GM18498 (cell line): ENCODE measurements at regions not wholly inside any gene's neighbourhood (a gene's known extent, or its start where the extent isn't known, plus 50 kb on each side); places are given as distances from the start of the nearest gene placed in this dataset.
"Not testable (repeated sequence)": the region's sequence is repeated elsewhere in the genome, so short reads cannot be mapped to it uniquely, and the experiment has no call there.

ENCODE experiments used
- ATAC-seq: cut with Tn5 transposase; IDR thresholded peaks from one replicate; pipeline ENCODE4 v1.9.1; 2021; ENCODE audit warnings: mild to moderate bottlenecking, moderate library complexity; ENCODE audit not compliant: unreplicated experiment

DNA sequence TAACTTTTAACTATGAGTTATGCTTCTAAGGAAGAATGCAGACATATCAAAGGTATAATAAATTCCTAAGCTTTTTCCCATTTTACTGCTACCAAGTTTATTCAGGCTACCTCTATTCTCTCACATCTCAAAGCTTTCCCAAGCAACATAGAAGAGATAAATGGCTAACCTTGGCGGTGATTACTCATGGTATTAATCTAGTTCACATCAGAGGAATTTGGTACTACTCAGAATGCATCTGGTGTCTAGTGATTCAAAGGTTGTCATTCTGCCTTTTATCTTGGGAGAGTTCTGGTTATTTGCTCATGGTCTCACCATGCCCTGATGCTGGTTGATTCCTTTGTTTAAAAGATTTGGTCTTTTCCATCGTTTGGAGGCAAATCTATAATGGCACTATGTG is 182.7 kb downstream of the TAF11L14 start:
- ATAC-seq, result no peak

DNA sequence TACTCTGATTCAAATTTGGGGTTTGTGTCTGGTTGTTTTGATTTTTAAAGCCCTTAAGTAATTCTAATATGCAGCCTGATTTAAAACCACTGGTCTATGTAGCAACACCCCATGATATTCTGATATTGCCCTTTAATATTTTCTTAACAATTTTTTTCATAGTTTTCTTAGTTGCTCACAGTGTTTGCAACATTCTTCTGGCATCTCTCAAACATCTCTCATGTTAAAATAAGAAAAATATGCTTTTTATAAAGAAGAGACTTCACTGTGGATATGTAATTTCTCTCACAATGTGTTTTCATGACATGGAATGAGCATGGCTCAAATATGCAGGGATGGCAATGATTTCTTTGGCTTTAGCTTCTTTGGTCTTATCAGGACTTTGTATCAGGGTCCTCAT is 183.7 kb downstream of the TAF11L14 start:
- ATAC-seq, result no peak

DNA sequence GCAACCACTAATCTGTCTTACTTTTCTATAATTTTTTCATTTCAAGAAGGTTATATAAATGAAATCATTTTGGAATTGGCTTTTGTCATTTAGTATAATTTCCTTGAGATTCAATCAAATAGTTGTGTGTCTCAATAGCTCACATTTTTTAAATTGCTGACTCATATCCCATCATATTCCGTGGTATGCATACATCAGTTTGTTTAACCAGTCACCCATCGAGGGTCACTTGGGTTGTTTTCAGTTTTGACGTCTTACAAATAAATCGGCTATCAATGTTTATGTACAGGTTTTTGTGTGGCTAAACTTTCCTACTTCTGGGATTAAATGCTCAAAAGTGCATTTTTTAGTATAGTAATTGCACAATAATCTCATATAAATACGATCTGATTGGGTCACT is 185.5 kb downstream of the TAF11L14 start:
- no peak for ATAC-seq

DNA sequence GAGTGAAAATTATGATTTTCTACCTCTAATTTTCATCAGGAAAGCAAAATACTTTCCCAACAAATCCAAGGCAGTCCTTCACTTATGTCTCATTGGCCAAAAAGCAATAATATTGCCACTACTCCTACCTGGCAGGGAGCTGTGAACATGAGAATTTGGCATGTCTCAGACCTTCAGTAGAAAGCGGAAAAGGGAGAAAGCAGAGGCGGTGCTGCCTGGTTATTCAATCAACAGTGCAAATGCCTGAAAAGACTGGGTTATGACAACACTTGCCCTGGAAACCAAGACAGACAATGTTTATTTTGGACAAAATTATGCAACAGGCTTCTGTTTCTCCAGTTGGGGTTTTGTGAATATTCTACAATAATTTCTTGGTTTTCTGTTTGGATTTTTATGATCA is 194.4 kb downstream of the TAF11L14 start:
- ATAC-seq, result no peak

DNA sequence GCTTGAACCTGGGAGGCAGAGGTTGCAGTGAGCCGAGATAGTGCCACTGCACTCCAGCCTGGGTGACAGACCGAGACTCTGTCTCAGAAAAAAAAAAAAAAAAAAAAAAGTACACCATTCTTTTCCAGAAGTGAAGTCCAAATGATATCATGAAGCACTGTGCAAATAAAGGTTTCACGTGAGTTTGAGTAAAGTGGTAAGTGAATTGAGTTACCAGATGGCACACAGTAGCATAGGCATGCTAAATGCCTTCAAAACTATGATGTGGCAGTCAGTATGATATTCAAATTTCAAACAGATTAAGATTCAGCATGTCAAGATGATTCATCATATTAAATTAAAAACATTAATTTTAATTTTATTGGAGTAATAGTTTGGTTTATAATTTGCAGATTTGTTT is 195.2 kb downstream of the TAF11L14 start:
- ATAC-seq, result no peak

DNA sequence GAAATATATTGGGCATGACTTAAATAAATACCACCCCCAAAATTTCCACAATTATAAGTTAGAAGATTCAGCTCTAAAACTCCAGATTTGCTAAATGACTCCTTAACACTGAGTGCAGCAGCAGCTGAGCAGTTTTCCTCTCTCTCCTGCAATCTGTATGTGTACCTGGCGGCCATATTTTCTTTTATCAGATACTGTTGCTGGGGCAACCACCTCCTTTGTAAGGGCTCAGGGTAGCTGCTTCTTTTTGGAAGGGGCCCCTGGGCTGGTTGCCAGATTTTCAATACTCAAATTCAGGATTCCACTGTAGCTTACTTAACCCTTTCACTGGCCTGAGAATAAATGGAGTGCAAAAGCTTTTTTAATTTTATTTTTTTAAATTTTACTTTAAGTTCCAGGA is 197.0 kb downstream of the TAF11L14 start:
- no peak for ATAC-seq

DNA sequence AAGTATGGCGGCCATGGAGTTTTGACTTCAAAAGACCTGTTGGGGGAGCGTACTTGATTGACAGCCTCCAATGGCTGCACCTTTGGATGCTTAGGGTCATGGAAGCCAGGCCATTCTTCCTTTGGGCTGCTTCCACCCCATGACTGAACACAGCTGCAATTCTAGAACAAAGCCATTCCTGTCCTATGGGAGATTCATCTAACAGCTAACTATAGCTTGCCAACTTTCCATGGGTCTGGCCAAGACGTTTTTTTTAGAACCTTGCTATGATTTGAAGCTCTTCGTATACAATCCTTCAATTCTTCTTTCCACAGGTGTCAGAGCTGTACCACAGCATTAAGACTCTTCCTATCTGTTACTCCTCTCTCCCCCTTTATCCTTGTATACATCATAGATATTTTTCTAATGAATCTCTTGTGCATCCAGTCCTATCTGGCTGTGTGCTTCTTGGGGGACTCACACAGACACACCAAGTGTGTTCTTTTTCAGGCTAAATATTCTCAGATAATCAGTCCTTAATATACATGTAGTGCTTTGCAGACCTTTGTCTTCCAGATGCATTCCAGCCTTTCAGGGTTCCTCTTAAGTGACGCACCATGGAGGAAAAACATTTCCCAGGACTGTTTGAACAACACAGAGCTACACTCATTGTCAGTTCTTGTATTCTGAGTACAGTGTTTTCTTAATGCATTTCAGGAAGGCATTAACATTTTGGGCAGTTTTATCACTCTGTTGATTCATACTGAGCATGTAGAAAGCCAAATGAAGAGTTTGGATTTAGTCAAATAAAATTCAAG is 198.9 kb downstream of the TAF11L14 start:
- ATAC-seq, result no peak

DNA sequence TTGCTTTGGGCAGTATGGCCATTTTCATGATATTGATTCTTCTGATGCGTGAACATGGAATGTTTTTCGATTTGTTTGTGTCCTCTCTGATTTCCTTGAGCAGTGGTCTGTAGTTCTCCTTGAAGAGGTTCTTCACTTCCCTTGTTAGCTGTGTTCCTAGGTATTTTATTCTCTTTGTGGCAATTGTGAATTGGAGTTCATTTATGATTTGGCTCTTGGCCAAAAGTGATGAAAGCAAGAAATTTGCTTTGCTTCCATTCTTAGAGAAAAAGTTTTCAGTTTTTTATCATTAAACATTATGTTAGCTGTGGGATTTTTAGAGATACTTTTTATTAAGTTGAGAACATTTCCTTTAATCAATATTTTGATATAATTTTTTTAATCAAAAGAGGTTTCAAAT is 203.5 kb downstream of the TAF11L14 start:
- ATAC-seq, result no peak

DNA sequence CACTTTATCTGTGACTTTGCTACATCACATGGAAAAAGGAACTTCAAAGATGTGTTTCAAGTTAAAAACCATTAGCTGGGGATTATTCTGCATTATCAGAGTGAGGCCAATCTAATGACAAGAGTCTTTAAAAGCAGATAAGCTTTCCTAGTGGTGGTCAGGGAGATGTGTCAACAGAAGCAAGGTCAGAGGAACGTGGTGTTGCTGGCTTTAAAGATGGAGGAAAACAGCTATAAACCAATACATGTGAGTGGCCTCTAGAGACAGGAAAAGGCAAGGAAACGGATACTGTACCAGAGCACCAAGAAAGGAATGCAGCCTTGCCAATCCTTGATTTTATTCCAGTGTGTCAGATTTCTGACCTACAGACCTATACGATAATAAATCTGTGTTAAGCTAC is 204.2 kb downstream of the TAF11L14 start:
- no peak for ATAC-seq

DNA sequence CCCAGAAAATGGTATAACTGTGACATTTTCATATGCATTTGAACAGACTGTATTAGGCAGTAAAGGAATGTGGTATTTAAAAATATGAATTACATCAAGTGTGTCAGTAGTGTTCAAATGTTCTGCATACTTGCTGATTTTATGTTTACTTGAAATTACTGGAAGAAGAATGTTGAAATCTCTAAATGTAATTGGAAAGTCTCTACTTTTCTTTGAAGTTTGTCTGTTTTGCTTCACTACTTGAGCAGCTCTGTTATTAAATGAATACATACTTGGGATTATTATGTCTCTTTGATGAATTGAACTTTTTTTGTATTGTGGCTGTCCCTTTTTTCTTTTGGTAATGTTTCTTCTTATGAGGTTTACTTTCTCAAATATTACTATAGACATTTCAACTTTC is 205.6 kb downstream of the TAF11L14 start:
- ATAC-seq, result no peak

DNA sequence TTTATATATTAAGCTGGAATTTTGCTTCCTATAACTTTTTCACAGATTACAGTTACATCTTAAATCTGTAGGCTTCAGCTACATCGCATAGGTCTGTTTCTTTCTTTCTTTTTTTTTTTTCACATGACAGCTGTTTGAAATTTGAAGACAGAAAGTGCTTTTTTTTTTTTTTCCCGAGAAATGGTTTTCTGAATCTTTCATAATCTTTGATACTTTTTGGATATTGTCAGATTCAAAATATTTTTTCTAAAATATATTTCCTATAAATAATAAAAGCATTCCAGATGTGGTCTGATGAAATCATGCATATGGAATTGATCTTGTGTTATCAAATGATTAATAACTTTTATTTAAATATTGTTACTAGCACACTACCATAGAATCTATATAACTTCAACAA is 212.2 kb downstream of the TAF11L14 start:
- no peak for ATAC-seq

DNA sequence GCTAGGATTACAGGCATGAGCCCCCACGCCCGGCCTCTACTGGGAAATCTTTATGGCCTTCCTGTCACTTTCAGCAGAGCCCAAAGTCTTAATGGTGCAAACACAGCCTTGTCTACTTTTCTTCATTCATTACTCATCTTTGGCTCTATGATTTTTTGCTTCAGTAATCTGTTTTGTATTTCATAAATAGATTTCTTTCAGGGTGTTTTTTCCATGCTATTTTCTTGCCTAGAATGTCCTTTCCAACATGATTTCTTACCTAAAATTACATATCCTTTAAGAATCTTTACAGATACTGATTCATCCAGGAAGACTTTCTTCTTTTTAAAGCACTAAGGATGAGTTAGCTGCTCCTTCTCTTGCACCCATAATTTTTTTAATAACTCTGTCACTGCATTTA is 213.0 kb downstream of the TAF11L14 start:
- ATAC-seq, result no peak

DNA sequence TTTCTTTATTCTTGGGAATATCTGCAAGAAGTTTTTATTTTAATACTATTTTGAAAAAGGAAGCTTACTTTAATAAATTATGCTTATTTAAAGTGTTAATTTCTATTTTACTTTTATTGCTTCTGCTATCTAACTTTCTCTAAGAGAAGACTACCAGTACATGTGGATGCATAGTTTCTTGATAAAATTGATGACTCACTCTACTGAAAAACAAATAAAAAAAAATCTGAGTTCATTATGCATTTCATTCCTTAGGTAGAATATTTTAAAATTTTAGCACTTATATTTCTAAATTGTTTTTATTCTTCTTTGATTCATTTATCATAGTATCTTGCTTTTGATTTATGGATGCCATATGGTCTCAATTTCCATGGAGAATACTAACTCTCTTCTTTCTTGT is 217.9 kb downstream of the TAF11L14 start:
- ATAC-seq, result no peak

DNA sequence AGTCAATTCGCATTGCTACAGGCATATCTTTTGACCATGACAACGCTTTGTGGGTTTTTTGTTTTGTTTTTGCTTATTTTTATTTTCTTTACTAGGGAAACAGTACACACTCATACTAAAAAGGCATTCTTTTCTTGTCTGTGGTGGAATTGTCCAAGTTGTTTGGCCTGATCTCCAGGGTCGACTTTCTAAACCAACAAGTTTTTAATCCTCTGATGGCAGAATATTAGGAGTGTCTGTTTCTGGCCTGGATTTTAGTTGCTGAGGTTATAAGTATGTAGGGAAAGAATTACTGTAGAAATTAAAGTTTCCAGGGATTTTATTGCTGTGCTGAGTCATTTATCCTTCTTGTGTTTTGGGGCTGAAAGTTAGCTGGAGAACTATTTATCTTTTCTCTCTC is 218.5 kb downstream of the TAF11L14 start:
- ATAC-seq, result no peak

DNA sequence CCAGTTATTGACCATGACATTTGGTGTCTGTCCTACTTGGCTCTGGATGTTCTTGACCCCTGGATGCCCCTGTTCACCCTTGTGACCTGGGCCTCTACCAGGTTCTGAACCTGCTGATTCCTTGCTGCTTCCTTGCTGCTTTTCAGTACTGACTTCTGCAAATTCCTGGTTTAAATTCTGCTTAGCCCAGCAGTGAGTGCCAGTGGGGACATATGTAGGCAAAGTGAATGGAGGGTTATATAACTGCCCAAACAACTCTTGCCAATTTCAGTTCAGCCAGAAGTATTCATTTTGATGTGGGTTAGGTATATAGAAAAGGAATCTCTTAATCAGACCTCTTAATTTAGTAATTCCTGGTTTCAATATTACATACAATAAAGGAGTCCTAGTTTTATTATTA is 220.6 kb downstream of the TAF11L14 start:
- no peak for ATAC-seq

DNA sequence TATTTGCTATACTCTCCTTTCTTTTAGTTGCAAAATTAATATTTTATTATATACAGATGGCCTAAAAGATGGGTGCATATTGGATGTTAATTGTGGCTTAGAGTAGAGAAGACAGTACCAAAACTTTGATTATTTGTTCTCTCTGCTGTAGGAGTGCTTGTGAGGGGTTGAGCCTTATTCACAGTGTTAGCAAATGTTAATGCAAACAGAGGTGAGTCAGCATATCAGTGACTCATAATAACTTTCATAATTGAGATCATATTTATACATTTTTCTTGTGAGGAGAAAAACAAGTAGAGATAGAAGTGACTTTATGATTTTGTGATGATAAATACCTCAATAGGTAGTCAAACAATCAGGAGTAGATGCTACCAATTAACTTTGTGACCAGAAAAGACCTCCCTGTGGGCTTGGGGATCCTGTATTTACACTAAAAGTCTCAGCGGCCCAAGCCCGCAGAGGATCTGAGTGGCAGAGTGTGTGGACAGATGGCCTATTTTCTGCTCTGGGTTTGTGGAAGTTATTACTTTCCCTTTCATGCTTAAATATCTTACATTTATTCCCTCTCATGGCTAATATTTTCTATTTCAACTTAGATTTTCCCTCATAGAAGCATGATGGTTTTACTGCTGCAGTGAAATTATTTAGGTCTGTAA is 226.5 kb downstream of the TAF11L14 start:
- no peak for ATAC-seq

DNA sequence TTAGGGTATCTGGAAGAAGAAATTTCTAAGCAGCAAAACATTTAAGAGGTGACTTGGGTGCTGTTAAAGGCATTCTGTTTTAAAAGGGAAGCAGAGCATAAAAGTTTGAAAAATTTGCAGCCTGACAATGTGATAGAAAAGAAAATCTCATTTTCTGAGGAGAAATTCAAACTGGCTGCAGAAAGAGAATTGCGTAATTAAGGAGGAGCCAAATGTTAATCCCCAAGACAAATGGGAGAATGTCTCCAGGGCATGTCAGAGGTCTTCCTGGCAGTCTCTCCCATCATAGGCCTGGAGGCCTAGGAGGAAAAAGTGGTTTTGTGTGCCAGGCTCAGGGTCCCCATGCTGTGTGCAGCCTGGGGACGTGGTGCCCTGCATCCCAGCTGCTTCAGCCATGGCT is 230.6 kb downstream of the TAF11L14 start:
- not testable (repeated sequence) for ATAC-seq

DNA sequence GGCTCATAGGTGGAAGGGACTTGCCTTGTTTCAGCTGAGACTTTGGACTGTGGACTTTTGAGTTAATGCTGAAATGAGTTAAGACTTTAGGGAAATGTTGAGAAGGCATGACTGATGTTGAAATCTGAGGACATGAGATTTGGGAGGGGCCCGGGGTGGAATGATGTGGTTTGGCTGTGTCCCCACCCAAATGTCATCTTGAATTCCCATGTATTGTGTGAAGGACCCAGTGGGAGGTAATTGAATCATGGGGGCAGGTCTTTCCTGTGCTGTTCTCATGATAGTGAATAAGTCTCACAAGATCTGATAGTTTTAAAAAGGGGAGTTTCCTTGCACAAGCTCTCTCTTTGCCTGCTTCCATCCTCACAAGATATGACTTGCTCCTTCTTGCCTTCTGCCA is 231.7 kb downstream of the TAF11L14 start:
- ATAC-seq, result not testable (repeated sequence)

DNA sequence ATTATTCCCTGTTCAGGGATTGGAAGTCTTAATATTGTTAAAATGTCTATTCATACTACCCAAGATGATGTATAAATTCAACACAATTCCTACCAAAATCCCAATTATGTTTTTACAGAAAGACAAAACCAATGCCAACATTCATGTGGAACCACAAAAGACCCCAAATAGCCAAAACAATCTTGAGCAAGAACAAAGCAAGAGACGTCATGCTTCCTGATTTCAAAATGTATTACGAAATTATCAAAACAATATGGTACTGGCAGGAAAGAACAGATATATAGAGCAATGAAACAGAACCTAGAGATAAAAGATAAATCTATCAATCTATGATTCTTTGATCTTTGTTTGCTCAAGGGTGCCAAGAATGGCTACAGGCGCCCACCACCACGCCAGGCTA is 237.9 kb downstream of the TAF11L14 start:
- ATAC-seq, result no peak

DNA sequence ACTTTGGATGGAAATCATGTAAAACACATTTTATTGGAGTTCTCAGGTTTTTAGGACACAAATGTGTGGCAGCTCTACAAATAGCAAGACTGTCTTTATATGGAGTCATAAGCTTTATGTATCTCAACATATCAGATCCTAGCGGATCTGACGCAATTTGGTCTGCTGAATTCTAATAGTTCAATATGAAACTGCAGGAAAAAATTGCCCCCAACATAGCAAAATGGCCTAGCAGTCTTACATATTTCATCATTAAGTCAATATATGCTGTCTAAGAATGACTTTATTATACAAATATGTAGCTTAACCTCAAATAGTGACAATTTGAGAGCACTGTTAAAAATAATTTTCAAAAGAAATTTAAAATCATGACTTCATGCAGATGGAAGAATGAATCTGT is 244.3 kb downstream of the TAF11L14 start:
- ATAC-seq, result no peak

DNA sequence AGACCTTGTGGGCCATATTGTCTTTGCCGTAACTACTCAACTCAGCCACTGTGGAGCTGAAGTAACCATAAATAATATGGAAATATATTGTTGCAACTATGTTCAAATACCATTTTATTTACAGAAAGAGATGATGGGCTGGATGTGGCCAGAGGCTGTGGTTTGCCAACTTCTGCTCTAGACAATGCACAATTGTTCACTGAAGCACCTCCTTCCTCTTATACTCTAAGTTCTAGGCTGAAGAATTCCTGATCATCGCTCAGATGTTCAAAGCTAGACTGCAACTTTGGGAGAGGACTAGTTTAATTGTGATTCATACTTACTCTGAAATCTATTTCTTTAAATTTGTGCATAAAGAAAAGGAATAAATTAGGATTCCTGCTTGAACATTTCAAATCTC is 245.0 kb downstream of the TAF11L14 start:
- no peak for ATAC-seq

DNA sequence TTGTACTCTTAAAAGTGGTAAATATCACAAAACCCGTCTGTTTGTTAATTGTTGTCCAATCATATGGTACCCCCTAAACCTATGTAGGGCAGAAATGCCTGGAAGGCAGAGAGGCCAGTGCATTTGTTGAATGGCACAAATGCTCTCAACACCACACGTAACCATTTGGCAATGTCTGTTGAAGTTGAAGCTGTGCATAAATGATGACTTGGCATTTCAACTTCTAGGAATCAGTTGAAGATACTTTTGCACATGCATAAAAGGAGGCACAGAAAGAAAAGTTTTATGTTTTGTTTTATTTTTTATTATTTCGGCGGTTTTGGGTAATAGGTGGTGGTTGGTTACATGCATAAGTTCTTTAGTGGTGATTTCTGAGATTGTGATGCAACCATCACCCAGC is 246.6 kb downstream of the TAF11L14 start:
- ATAC-seq, result no peak
